HCT116 (cell line): ENCODE measurements at regions not wholly inside any gene's neighbourhood (a gene's known extent, or its start where the extent isn't known, plus 50 kb on each side); places are given as distances from the start of the nearest gene placed in this dataset.

ENCODE experiments used
- ATAC-seq: fragments of 200-7000 bp; cut with Tn5 transposase; 2 replicates; pipeline ENCODE4 v1.9.1; 2020; ENCODE audit warnings: mild to moderate bottlenecking, moderate library complexity
- BruUV-seq: library from RNA; stranded (reverse); fragments of 400-500 nt; replicated peaks from 2 replicates; lab custom pipeline; 2021; lab: Mats Ljungman, UMichigan
- CTCF ChIA-PET: fragments of 300-600 bp; sonication (Branson Sonifier 250); formaldehyde crosslinking; loops from one replicate; lab custom pipeline; 2021; ENCODE audit warnings: antibody characterized with exemption; lab: Charles Lee
- POLR2A ChIA-PET: fragments of 300-600, 350-600 bp; sonication (Branson Sonifier 250); formaldehyde crosslinking; loops from one replicate; lab custom pipeline; 2021; ENCODE audit warnings: antibody characterized with exemption; lab: Charles Lee
- RAD21 ChIA-PET, 2 experiments: fragments of 300-600 bp; sonication (Branson Sonifier 250); formaldehyde crosslinking; loops; one replicate each; lab custom pipeline; 2023; ENCODE audit warnings: low total read pairs in 2 of 2; ENCODE audit not compliant: uncharacterized antibody in 2 of 2, unreplicated experiment in 2 of 2, low non-redundant PET in 1 of 2; lab: Charles Lee
- DNase-seq: peaks from one replicate; pipeline ENCODE4 v3.0.0-alpha.2; 2010; ENCODE audit warnings: low read depth, low spot score
- H2AFZ ChIP-seq: fragments of 200-600 bp; shearing (Covaris generic), sonication (generic); 2 replicates; pipeline ENCODE4 v1.6.1; 2017; ENCODE audit warnings: low read depth, mixed run types, mixed read lengths, antibody characterized with exemption, low read length; ENCODE audit not compliant: poor library complexity, severe bottlenecking
- H3K27ac ChIP-seq: 2 replicates; pipeline ENCODE4 v1.5.1; 2012; ENCODE audit warnings: low read depth, low read length
- H3K27me3 ChIP-seq: fragments of 200-600 bp; sonication (generic); 2 replicates; pipeline ENCODE4 v1.6.1; 2016; ENCODE audit warnings: mixed run types, low read length, mixed read lengths; ENCODE audit not compliant: insufficient read depth
- H3K36me3 ChIP-seq, 2 experiments: fragments of 200-500 bp in 1 of 2; fragments of 200-600 bp in 1 of 2; sonication (Bioruptor generic) in 1 of 2; sonication (generic) in 1 of 2; 2 replicates each; pipeline versions ENCODE4 v1.5.1 to v1.6.1; 2014 to 2016; ENCODE audit warnings: low read length in 2 of 2, inconsistent platforms in 1 of 2, mixed read lengths in 1 of 2, mixed run types in 1 of 2; ENCODE audit not compliant: insufficient read depth in 2 of 2, control insufficient read depth in 1 of 2
- H3K4me1 ChIP-seq, 2 experiments: fragments of 200-600 bp in 1 of 2; sonication (generic) in 1 of 2; 2 replicates each; pipeline versions ENCODE4 v1.5.1 to v1.6.1; 2012 to 2017; ENCODE audit warnings: low read length in 2 of 2, inconsistent platforms in 1 of 2, mild to moderate bottlenecking in 1 of 2, mixed read lengths in 1 of 2, mixed run types in 1 of 2, moderate library complexity in 1 of 2; ENCODE audit not compliant: insufficient read depth in 2 of 2, control insufficient read depth in 1 of 2
- H3K4me2 ChIP-seq: fragments of 200-600 bp; sonication (generic); 2 replicates; pipeline ENCODE4 v1.6.1; 2017; ENCODE audit warnings: mixed run types, low read length, mixed read lengths
- H3K4me3 ChIP-seq, 2 experiments: fragments of 200-600 bp in 1 of 2; sonication (generic) in 1 of 2; replicated peaks in 1 of 2; 2 replicates each; pipeline ENCODE4 v1.5.1; 2011 to 2016; ENCODE audit warnings: low read length in 2 of 2, control low read depth in 1 of 2, low read depth in 1 of 2, mild to moderate bottlenecking in 1 of 2, mixed read lengths in 1 of 2, mixed run types in 1 of 2
- H3K79me2 ChIP-seq: fragments of 200-600 bp; sonication (generic); 2 replicates; pipeline ENCODE4 v1.6.1; 2017; ENCODE audit warnings: mild to moderate bottlenecking, mixed run types, low read length, moderate library complexity, mixed read lengths; ENCODE audit not compliant: insufficient read depth
- H3K9ac ChIP-seq: fragments of 200-600 bp; sonication (generic); 2 replicates; pipeline ENCODE4 v1.6.1; 2016; ENCODE audit warnings: low read length, mixed read lengths
- H3K9me2 ChIP-seq: fragments of 200-600 bp; sonication (generic), shearing (Covaris generic); 2 replicates; pipeline ENCODE4 v1.6.1; 2017; ENCODE audit warnings: mixed run types, mild to moderate bottlenecking, moderate library complexity; ENCODE audit not compliant: insufficient read depth
- H3K9me3 ChIP-seq, 2 experiments: fragments of 200-500 bp in 1 of 2; fragments of 200-600 bp in 1 of 2; sonication (Bioruptor generic) in 1 of 2; sonication (generic) in 1 of 2; 2 replicates each; pipeline ENCODE4 v1.6.1; 2014 to 2017; ENCODE audit warnings: low read length in 2 of 2, mixed read lengths in 2 of 2, inconsistent platforms in 1 of 2, low read depth in 1 of 2, mild to moderate bottlenecking in 1 of 2, mixed run types in 1 of 2, moderate library complexity in 1 of 2; ENCODE audit not compliant: control insufficient read depth in 1 of 2, insufficient read depth in 1 of 2
- H4K20me1 ChIP-seq: fragments of 200-600 bp; sonication (generic), shearing (Covaris generic); 2 replicates; pipeline ENCODE4 v1.6.1; 2017; ENCODE audit warnings: mixed run types, mild to moderate bottlenecking, moderate library complexity; ENCODE audit not compliant: insufficient read depth
- CBX3 ChIP-seq: IDR thresholded peaks from 2 replicates; pipeline ENCODE4 v1.6.1; 2012; ENCODE audit warnings: low read depth
- CEBPB ChIP-seq: IDR thresholded peaks from 2 replicates; pipeline ENCODE4 v1.6.1; 2012; ENCODE audit warnings: low read depth
- CTCF ChIP-seq, 3 experiments: fragments of 200-600 bp in 1 of 3; sonication (generic) in 1 of 3; IDR thresholded peaks in 2 of 3; conservative IDR thresholded peaks in 1 of 3; 2 replicates each; pipeline ENCODE4 v1.5.1; 2012 to 2017; ENCODE audit warnings: low read depth in 2 of 3, low read length in 2 of 3, antibody characterized with exemption in 1 of 3, borderline replicate concordance in 1 of 3, control low read depth in 1 of 3, mild to moderate bottlenecking in 1 of 3, mixed read lengths in 1 of 3, mixed run types in 1 of 3, moderate library complexity in 1 of 3; ENCODE audit not compliant: insufficient read depth in 1 of 3
- EGR1 ChIP-seq: IDR thresholded peaks from 2 replicates; pipeline ENCODE4 v1.6.1; 2012; ENCODE audit warnings: low read depth
- ELF1 ChIP-seq: IDR thresholded peaks from 2 replicates; pipeline ENCODE4 v1.6.1; 2012; ENCODE audit warnings: low read depth, borderline replicate concordance
- EZH2 ChIP-seq: fragments of 200-600 bp; sonication (generic); IDR thresholded peaks from 2 replicates; pipeline ENCODE4 v1.6.1; 2017; ENCODE audit warnings: antibody characterized with exemption, mixed run types
- EZH2phosphoT487 ChIP-seq: fragments of 200-600 bp; IDR thresholded peaks from 2 replicates; pipeline ENCODE4 v1.6.1; 2018; ENCODE audit warnings: antibody characterized with exemption, borderline replicate concordance
- JUND ChIP-seq: IDR thresholded peaks from 2 replicates; pipeline ENCODE4 v1.6.1; 2012
- POLR2A ChIP-seq: IDR thresholded peaks from 2 replicates; pipeline ENCODE4 v1.7.0; 2011; ENCODE audit warnings: borderline replicate concordance; ENCODE audit not compliant: insufficient read depth, insufficient read length; ENCODE audit errors: extremely low read depth
- POLR2AphosphoS5 ChIP-seq: IDR thresholded peaks from 2 replicates; pipeline ENCODE4 v1.6.1; 2011; ENCODE audit warnings: mild to moderate bottlenecking, low read depth, low read length, moderate library complexity
- SIN3A ChIP-seq: IDR thresholded peaks from 2 replicates; pipeline ENCODE4 v1.6.1; 2012; ENCODE audit warnings: low read depth
- YY1 ChIP-seq: IDR thresholded peaks from 2 replicates; pipeline ENCODE4 v1.6.1; 2011; ENCODE audit warnings: low read length, low read depth, moderate library complexity, mild to moderate bottlenecking; ENCODE audit not compliant: insufficient replicate concordance; ENCODE audit errors: extremely low read depth
- ZBTB33 ChIP-seq: IDR thresholded peaks from 2 replicates; pipeline ENCODE4 v1.6.1; 2011; ENCODE audit warnings: mild to moderate bottlenecking, low read length, moderate library complexity; ENCODE audit not compliant: insufficient replicate concordance; ENCODE audit errors: extremely low read depth
- ZFX ChIP-seq: fragments of 450-650 bp; IDR thresholded peaks from 2 replicates; pipeline ENCODE4 v1.6.1; 2017
- intact Hi-C: fragments of 100-400 bp; cut with micrococcal nuclease; formaldehyde crosslinking; loops from 2 replicates; pipeline ENCODE4 v1.10.0; 2022
- TF ChIP-seq, protein P1 (sequence below): IDR thresholded peaks from 2 replicates; pipeline ENCODE4 v1.6.1; 2012
- TF ChIP-seq, protein P2 (sequence below): IDR thresholded peaks from 2 replicates; pipeline ENCODE4 v1.6.1; 2012

DNA sequence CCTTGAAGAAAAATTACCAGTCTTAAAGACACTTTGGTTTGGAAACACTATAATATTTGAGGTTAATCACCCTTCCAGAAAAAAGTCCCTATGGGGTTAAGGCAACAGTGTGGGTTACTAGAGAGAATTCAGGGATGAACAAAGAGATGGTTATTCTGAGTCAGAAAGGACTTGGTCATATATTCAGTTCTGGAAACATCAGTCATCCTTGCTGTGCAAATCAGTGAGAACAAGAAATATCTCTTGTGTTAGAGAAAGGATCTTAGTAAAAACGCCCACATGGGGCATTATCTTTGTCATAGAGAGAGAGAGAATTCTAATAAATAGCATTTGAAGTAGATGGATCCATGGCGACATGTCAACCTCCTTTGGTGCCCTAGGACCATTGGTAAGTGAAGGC, 59.4 kb upstream of the E2F7 start:
- Histone ChIP-seq H3K27ac (no peak overlapping the region), H4K20me1 (no peaks in the 10 kb centered on the region), H3K27me3 (no peaks in the 10 kb centered on the region), H2AFZ (no peak overlapping the region), H3K9me2 (no peaks in the 10 kb centered on the region), H3K4me2 (no peak overlapping the region), H3K9me3 (no peaks in the 10 kb centered on the region), H3K9ac (no peak overlapping the region), H3K79me2 (no peaks in the 10 kb centered on the region), H3K36me3 (no peaks in the 10 kb centered on the region), H3K4me3 (no peak overlapping the region), H3K4me1 (peaks cover 0 to 14% of the 10 kb centered on the region in 2 experiments; a peak in 2 of 4 replicates)
- intact Hi-C loops = no loop called here
- ATAC-seq = no peak
- no peak for DNase-seq
- ChIA-PET POLR2A (no interaction called here), RAD21 (no interaction called here), CTCF (no interaction called here)
- TF ChIP-seq EGR1 (no peak), EZH2phosphoT487 (no peak), POLR2AphosphoS5 (no peak), ELF1 (no peak), ZFX (no peak), ZBTB33 (no peak), CBX3 (no peak)
- TF ChIP-seq, protein P1, sequence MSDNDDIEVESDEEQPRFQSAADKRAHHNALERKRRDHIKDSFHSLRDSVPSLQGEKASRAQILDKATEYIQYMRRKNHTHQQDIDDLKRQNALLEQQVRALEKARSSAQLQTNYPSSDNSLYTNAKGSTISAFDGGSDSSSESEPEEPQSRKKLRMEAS = no peak
- BruUV-seq = no TSS peak

DNA sequence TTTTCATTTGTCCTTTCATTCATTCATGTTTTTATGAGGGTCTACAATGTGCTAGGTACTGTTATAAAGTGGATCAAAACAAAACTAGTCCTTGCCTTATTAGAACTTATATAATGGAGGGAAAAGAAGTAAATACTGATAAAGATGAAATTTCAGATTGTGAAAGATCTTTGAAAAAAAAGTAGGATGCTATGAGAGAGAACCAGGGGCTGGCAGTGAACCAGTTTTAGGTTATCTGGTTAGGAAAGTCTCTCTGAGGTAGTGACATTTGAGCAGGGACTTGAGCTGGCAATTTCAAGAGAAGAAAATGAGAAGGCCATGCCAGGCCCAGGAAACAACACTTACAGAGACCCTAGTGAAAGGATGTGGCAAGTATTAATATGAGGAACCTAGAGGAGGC, 57.3 kb upstream of the E2F7 start:
- BruUV-seq = no TSS peak
- Histone ChIP-seq H3K27ac (no peak overlapping the region), H3K9me3 (no peaks in the 10 kb centered on the region), H3K27me3 (no peaks in the 10 kb centered on the region), H3K36me3 (no peaks in the 10 kb centered on the region), H3K4me2 (no peak overlapping the region), H3K79me2 (no peaks in the 10 kb centered on the region), H4K20me1 (no peaks in the 10 kb centered on the region), H3K9me2 (no peaks in the 10 kb centered on the region), H2AFZ (no peak overlapping the region), H3K4me1 (peaks cover 0 to 14% of the 10 kb centered on the region in 2 experiments; a peak in 2 of 4 replicates), H3K9ac (no peak overlapping the region), H3K4me3 (no peak overlapping the region)
- CTCF ChIA-PET = no interaction called here
- intact Hi-C loops = no loop called here
- ATAC-seq = no peak
- DNase-seq = no peak
- RAD21 ChIA-PET = no interaction called here
- POLR2A ChIA-PET = no interaction called here
- TF ChIP-seq ELF1 = no peak
- TF ChIP-seq POLR2A = no peak
- TF ChIP-seq CTCF (IDR thresholded peaks at IDR 0.05 in 2 of 3, conservative IDR thresholded peaks at IDR 0.05 in 1 of 3; ENCODE audit: borderline replicate concordance in 1 of 3, insufficient read depth in 1 of 3, low read depth in 2 of 3, low read length in 2 of 3) = no peak
- TF ChIP-seq, protein P2, sequence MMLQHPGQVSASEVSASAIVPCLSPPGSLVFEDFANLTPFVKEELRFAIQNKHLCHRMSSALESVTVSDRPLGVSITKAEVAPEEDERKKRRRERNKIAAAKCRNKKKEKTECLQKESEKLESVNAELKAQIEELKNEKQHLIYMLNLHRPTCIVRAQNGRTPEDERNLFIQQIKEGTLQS = no peak
- TF ChIP-seq, protein P1 = no peak; the same call in 1 of the 2 replicates
- no peak for TF ChIP-seq CEBPB
- TF ChIP-seq YY1 = no peak
- no peak for TF ChIP-seq EZH2phosphoT487
- no peak for TF ChIP-seq EZH2
- TF ChIP-seq EGR1 = no peak
- no peak for TF ChIP-seq SIN3A
- TF ChIP-seq JUND = no peak
- TF ChIP-seq, all 23 proteins: peak for 0
